ENCODE measurements at regions not wholly inside any gene's neighbourhood (a gene's known extent, or its start where the extent isn't known, plus 50 kb on each side); places are given as distances from the start of the nearest gene placed in this dataset.

GRCh38 chr3:106836906-106837305 lies 540.3 kb upstream of the CCDC54 start:
- no peak overlapping the region for H3K27ac ChIP-seq
- intact Hi-C loops (cut with DNase I) = no loop called here
- H3K4me1 ChIP-seq = no peaks in the 10 kb centered on the region
- ATAC-seq (no peak), DNase-seq (no peak)
- no peak for TF ChIP-seq CTCF (IDR thresholded peaks at IDR 0.05)
- H3K4me3 ChIP-seq = no peak overlapping the region
- H3K27me3 ChIP-seq = no peaks in the 10 kb centered on the region
- H3K9me3 ChIP-seq = no peaks in the 10 kb centered on the region
- no peaks in the 10 kb centered on the region for H3K36me3 ChIP-seq

GRCh38 chr3:106837616-106838015 lies 539.6 kb upstream of the CCDC54 start:
- Histone ChIP-seq H3K27me3 (no peaks in the 10 kb centered on the region), H3K9me3 (no peaks in the 10 kb centered on the region), H3K4me1 (no peaks in the 10 kb centered on the region), H3K4me3 (no peak overlapping the region), H3K36me3 (no peaks in the 10 kb centered on the region), H3K27ac (no peak overlapping the region)
- no peak for DNase-seq
- no peak for ATAC-seq
- TF ChIP-seq CTCF (IDR thresholded peaks at IDR 0.05) = no peak
- intact Hi-C loops (cut with DNase I) = no loop called here

GRCh38 chr3:106839576-106840280 lies 537.5 kb upstream of the CCDC54 start:
- DNase-seq = no peak
- intact Hi-C loops (cut with DNase I) = no loop called here
- no peaks in the 10 kb centered on the region for H3K4me1 ChIP-seq
- ATAC-seq = no peak
- no peaks in the 10 kb centered on the region for H3K36me3 ChIP-seq
- H3K9me3 ChIP-seq = no peaks in the 10 kb centered on the region
- no peak for TF ChIP-seq CTCF (IDR thresholded peaks at IDR 0.05)
- no peaks in the 10 kb centered on the region for H3K27me3 ChIP-seq
- no peak overlapping the region for H3K4me3 ChIP-seq
- no peak overlapping the region for H3K27ac ChIP-seq

DNA sequence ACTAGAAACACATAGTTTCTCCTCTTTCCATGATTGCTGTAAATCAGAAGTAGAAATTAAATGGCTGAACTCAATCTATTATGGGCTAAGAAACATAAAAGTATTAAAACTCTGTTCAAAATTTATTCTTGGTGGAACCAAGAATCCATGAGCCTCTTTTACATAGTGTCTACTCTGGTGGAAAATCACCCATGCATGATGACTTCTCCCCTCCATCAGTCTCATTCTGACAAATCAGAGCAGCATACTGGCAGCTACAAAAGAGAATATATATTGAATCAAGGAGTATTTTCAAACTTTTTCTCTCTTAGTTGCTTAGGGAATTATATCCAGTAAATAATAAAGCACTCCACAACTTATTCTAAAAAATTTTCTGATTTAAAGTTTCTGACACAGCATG lies 536.9 kb upstream of the CCDC54 start:
- Histone ChIP-seq H3K27ac (no peak overlapping the region), H3K4me3 (no peak overlapping the region), H3K9me3 (no peaks in the 10 kb centered on the region), H3K4me1 (no peaks in the 10 kb centered on the region), H3K36me3 (no peaks in the 10 kb centered on the region), H3K27me3 (no peaks in the 10 kb centered on the region)
- intact Hi-C loops (cut with DNase I) = no loop called here
- DNase-seq (no peak), ATAC-seq (no peak)
- no peak for TF ChIP-seq CTCF (IDR thresholded peaks at IDR 0.05)

DNA sequence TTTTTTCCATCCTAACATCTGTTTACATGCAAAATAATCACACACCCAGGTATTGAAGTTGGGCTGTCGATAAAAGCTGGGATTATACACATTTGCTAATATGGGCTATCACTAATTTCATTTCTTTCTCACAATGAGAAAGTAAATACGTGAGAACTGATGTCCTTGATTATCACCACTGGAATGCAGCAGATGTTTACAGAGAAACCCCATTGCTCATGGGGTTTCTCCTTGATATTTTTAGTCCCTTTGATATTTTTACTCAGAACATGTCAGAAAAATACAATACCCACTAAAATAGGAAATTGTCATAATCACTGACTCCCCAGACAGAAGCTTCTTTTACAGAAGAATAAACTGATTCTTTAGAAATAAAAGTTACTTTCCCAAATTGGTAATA lies 535.1 kb upstream of the CCDC54 start:
- intact Hi-C loops (cut with DNase I) = no loop called here
- no peak for DNase-seq
- Histone ChIP-seq H3K27ac (no peak overlapping the region), H3K36me3 (no peaks in the 10 kb centered on the region), H3K9me3 (no peaks in the 10 kb centered on the region), H3K4me1 (no peaks in the 10 kb centered on the region), H3K4me3 (no peak overlapping the region), H3K27me3 (no peaks in the 10 kb centered on the region)
- TF ChIP-seq CTCF (IDR thresholded peaks at IDR 0.05) = no peak
- ATAC-seq = no peak

GRCh38 chr3:106844638-106845037 lies 532.6 kb upstream of the CCDC54 start:
- intact Hi-C loops (cut with DNase I) = no loop called here
- no peak for TF ChIP-seq CTCF (IDR thresholded peaks at IDR 0.05)
- no peak overlapping the region for H3K4me3 ChIP-seq
- H3K27ac ChIP-seq = no peak overlapping the region
- H3K9me3 ChIP-seq = no peaks in the 10 kb centered on the region
- H3K4me1 ChIP-seq = no peaks in the 10 kb centered on the region
- no peak for DNase-seq
- ATAC-seq = no peak
- H3K27me3 ChIP-seq = no peaks in the 10 kb centered on the region
- H3K36me3 ChIP-seq = no peaks in the 10 kb centered on the region
